HS-27A (cell line): ENCODE measurements at regions not wholly inside any gene's neighbourhood (a gene's known extent, or its start where the extent isn't known, plus 50 kb on each side); places are given as distances from the start of the nearest gene placed in this dataset.

Experiments used
- DNase-seq: peaks from one replicate; pipeline ENCODE4 v3.0.0-alpha.2; 2012; ENCODE audit warnings: low read depth, missing footprints

DNA sequence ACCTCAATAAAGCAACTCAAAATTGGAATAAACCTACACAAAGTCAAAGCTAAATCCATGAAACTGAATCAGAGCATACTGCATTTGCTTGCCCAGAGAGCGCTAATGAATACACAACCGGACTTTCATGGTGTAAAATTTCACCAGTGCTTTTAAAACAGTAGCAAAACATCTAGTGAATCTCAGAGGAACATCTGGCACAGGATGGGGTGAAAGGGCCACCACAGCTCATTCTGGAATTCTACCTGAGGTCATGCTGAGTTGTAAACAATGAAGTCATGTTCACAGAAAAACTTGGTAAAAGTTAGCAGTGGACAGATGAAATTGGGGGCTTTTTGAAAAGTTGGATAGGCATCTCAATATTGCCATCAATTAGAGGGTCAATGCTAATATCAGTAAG is 125.6 kb upstream of the STXBP5 start:
- DNase-seq = no peak

DNA sequence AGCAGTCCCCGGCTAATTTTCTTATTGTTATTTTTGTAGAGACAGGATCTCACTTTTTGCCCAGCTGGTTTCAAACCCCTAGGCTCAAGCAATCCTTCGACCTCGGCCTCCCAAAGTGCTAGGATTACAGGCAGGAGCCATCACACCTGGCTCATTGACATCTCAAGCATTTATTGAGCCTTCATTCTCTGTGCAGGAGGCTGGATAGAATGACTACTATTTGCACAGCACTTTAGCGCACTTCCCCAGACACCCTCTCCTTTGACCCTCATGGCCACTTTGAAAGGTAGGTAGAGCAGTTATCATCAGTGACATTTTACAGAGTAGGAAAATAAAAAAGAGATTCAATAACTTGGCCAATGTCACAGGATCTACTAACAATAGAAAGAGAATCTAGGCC is 124.0 kb upstream of the STXBP5 start:
- no peak for DNase-seq

DNA sequence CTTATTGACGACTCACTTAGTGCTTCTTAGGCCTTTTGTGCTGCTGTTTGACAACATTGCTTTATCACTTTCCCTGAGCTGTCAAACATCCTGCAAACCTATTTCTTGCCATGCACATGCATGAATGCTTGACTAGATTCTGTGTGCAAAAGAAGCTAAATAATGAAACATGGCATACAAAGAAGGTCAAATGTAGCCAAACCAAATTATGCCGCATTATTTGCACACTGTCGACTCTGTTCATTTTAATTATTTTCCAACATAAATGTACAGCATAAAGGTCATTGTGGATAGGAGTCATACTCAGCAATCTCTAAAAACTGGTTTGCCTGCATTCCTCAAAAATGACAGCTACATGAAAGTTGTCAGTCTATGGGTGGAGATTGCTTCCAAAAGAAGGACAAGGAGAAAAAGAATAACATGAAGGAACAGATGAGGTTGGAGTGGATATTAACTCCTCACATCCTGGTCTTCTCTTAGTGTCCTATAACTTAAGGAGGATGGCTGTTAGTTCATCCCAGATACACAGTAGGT is 123.1 kb upstream of the STXBP5 start:
- DNase-seq = no peak

DNA sequence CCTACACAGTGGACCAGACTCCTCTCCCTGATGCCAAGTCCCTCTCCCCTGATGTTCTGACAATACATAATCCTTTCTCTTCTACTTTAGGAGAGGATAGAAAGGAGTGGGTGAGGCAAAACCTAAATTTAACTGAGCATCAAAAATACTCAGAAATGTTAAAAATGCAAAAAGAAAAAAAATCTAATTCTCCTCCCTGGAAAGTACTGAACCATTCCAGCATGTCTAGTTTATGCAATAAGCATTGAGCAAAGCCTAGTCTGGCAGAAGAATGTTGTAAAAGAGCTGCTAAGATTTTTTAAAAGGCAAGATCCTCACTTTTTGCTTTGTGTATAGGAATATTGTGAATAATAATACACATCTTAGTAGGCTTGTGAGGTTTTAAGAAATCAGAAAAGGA is 116.6 kb upstream of the STXBP5 start:
- DNase-seq = no peak

DNA sequence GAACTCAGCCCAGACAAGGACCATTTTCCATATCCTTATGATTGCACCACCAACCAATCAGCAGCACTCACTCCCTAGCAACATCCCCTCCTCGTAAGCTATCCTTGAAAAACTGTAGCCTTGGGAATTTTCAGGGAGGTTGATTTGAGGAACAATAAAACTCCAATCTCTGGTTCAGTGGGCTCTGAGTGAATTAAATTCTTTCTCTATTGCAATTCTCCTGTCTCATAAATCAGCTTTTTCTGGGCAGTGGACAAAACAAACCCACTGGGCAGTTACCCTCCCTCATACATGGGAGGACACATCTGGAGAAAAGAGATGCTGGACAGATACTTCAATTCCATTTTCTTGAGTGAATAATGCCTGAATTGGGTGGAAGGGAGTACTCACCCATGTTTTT is 115.4 kb upstream of the STXBP5 start:
- DNase-seq = no peak

DNA sequence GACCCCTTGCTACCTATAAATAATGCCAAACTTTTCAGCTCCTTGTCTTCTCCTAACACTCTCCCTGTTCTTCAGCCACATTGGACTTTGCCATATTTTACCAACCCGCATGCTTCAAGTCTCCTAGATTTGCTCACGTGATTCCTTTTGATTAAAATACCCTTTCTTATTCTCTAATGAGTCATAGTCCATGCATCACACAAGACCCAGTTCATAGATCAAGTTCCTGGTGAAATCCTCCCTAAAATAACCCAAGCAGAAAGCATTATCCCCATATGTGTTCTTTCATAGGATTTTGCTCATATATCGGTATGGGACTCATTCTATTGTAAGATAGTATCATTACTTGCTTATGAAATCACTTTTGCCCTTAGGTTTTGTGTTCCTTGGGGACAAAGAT is 108.9 kb upstream of the STXBP5 start:
- DNase-seq = no peak

DNA sequence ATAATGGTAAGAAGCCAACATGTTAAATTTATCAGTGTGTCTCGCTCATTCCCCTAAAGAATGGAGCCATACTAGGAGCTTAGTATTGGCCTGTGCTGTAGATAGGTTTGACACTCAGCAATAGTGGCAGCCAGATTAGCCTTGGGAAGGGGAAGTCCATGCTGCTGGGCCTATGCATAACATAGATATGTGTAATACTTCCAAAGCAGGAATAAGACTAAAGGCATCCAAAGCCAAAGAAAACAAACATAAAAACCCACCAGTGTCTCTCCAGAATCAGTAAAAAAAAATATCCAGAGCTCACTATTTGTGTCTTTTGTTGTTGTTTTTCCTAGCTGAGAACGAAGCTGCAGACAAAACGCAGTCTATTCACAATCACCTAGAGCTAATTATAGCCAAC is 104.2 kb upstream of the STXBP5 start:
- DNase-seq = peak; percentile 38

DNA sequence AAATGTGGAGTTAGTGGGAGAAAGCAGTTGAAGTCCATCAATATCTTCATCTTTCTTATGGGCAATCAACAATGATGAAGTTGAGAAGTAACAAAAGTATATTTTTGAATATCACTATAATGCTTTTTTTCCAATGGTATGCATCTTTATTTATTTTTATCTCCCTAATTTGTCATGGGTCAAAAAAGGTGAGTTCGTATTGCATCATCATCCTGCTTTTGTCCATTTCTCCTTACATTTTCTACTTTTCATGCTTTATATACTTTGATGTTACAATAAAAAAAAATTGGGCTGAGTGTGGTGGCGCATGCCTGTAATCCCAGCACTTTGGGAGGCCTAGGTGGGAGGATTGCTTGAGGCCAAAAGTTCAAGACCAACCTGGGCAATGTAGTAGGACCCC is 101.2 kb upstream of the STXBP5 start:
- no peak for DNase-seq

DNA sequence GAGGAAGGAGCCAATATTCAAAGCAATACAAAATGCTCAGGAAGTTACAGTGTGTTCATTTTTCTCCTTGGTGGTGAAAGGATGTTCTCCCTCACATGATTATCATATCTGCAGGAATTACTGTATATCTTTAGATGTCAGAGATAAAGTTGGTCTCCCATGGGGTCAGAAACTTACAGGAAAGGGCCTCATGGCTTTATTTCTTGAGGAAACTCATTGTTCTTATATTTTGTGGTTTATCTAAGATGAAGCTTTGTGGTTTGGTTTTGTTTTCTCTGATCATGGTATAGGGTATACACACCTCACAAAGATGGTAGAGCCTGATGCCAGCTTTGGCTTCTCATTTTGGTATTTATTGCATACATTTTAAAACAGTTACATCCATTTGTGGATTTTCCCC is 100.5 kb upstream of the STXBP5 start:
- DNase-seq = no peak

DNA sequence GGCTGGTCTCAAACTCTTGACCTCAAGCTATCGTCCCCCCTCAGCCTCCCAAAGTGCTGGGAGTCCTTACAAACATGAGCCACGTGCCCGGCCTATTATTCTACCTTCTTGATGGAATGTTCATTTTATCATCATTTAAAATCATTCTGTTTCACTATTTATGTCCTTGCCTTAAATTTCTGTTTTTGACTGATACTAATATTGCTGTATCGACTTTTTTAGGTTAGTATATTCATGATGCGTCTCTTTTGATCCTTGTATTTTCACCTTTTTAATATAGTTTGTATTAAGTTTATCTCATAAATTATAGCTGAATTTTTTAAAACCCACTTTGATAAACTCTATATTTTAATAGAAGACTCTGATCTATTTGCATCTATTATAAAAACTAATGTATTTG is 98.4 kb upstream of the STXBP5 start:
- DNase-seq = no peak

DNA sequence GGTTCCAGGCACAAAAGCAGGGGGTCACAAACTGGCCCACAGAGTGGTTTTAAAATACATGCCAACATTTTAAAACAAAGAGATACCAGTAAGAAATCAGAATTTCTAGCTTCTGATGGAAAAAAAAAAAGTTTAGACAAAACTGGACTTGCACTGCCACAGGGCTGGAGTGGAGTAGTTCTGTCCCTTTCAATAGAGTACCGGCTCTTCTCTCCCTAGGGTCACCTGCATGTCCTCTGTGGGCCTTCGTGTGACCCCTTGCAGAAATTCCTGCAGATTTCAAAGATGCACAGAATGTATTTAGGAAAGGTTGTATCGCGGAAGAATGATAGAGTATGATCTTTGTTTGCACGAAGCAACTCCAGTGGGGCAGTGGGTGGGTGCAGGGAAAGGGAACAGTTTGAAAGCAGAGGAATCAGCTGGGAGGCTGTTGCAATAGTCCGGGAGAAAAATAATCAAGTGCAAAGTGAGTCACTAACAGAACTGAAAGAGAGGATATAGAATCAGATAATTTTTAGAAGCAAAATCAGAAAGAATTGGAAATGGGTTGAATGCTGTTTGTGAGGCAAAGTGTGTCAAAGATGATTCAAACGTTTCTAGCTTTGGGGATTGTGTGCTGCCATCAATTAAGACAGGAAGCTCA is 97.3 kb upstream of the STXBP5 start:
- no peak for DNase-seq

DNA sequence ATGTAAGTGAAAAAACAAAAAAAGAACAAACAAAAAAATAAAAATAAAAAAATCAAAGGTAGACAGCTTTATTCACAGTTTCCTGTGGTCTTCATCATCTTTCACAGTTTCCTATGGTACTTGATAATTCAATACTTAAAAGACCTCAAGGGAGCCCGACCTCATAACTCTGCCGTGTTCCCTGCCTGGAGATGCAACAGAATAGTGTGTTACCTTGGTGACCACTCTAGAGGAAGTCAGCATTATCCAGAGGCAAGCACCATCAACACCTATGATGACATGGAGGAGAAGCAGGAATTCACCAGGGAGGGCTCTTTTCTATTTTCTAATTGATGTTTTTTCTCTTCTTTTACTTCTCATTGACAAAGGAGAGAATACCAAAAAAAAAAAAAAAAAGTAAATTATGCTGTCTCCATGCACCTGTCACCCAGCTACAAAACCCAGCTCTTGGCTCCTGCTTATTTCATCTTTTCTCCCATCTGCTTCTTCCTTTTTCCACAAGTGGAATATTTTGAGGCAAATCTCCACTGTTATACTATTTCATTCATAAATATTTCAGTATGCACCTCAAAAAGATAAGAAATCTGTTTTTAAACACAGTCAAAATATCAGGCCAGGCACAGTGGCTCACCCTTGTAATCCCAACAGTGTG is 95.8 kb upstream of the STXBP5 start:
- DNase-seq = no peak

DNA sequence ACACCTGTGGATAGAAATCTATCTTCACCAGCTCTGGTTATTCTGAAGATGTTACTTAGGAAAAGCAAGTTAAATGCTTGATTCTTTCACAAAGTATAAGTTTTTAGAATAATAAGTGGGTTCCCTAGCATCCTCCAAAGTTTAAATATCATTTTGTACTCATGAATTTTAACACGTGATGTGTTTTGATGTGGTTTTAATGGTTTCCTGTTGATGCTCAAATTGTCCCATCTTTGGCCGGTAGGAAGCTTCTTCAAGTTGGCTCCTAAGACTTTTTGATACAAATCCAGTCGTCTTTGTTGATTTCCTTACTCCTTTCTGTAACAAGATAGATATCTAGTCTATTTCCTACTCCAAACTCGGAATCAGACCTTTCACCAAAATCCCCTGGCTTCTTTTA is 94.5 kb upstream of the STXBP5 start:
- DNase-seq = no peak

DNA sequence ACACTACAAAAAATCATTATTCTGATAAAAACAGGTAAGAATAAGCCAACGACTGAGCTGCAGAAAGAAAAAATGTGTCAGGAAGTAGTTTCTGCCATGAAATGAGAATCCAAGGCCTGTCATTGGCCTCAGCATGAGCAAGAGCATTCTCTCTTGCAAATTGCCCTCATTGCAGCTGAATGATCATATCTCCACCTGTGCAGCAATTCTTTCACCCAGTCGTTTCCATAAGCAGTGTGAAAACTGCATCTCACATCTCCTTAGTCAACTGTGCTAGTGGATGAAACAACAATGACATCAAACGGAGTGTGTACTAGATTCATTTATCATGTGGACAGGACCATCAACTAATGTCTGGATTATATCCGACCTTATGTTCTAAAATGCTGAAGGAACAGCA is 88.2 kb upstream of the STXBP5 start:
- DNase-seq = no peak

DNA sequence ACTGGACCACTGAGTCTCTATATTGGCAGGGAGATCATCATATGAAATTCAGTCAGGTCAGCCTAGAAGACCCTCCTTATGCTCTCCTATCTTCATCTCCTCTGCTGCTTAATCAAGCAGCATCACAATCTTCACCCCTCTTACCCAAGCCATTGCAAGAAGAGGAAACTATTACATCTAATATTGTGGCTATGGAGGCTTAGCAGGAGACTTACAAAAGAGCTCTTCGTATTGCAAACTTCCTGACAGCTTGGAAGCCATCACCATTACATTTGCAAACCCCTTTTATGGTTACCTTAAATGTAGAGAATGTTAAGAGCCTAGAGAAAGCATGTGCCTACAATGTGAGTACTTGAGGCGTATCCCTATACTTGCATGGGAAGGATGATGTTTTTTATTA is 87.2 kb upstream of the STXBP5 start:
- DNase-seq = no peak

DNA sequence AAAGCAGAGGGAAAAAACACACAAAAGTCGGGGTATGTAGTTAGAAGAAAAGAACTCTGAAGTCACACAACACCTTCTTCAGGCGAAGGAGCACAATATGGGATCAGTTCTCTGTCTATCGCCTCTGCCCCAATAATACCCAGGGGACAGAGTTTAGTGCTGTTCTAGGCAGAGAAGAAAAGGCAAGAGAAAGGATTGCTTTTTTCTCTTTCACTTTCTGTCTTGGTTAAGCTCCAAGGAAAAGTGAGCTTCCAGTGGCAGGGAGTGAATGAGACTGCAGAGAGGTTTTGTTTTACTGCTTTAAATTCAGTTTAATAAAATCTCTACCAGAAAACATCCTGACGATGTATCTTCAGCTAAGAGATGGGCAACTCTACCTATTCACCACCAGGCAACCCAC is 86.6 kb upstream of the STXBP5 start:
- DNase-seq = no peak

DNA sequence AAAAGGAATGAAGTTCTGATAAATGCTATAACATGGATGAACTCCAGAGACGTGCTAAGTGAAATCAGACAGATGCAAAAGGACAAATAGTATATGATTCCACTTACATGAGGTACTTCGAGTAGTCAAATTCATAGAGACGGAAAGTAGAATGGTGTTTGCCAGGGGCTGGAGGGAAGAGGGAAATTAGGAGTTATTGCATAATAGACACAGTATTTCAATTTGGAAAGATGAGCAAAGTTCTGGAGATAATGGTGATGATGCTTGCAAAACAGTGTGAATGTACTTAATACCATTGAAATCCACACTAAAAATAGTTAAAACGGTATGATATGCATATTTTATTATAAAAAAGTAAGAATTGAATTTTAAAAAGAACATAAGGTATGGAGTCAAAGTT is 84.9 kb upstream of the STXBP5 start:
- no peak for DNase-seq

DNA sequence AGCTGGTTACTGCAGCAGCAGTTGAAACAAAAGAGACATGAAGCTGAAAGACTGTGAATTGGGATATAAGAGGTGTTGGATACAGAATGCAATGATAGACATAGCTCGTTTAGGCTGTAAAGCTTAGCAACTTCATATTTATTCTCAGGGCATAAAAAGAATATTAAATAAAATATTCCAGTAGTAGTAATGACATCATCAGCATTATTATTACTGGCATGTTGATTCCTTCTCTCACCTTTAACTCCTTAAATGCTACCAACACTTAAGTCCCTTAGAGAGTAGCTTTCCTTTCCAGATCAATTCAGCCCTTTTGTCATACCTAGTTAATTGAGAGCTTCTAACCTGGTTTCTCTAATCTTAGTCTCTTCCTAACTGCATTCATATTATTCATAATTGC is 81.4 kb upstream of the STXBP5 start:
- DNase-seq = no peak

DNA sequence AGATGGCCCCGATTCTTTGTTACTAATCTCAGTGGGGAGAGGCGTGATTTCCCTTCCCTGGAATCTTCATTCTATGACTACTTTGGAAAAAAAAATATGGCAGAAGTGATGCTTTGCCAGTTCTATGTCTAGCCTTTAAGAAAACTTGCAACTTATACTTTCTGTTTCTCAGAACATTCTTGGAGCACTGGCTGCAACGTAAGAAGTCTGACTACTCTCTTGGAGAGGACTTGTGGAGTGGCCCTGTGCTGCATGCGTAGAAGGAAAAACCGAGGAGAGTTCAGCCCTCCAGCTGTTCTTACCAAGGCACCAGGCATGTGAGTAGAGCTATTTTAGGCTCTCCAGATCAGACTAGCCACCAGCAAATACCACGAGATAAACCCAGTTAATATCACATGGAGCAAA is 77.6 kb upstream of the STXBP5 start:
- no peak for DNase-seq

DNA sequence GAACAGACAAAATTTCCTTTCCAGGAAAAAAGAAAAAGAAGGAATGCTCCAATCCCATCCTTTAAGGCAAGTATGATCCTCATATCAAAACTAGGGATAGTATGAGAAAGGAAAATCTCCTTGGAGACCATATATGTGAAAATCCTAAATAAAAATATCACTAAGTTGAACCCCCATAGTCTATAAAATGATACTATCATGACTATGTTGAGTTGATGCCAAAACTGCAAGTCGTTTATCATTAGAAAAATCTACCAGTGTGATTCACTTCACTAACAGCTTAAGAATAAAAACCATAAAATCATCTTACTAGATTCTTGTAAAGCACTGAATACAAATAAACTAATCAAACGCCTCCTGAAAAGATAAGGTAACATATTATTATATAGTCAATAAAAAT is 76.6 kb upstream of the STXBP5 start:
- peak; percentile 23 for DNase-seq

DNA sequence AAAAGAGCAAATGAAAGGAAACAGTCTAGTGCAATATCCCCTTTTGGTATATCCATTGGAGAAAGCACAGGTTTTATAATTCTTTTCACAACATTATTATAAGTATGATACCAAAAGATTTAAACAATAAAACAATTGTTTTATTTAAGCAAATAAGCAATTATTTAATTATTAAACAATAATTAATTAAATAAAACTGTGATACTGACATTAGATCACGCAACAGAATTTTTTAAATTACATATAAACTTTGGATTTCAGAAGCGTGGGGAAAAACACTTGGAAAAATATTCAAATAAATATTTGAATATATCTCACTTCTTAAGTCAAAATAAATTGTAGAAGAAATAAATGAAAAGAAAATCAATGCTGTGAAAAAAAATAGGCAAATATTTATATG is 76.2 kb upstream of the STXBP5 start:
- no peak for DNase-seq

DNA sequence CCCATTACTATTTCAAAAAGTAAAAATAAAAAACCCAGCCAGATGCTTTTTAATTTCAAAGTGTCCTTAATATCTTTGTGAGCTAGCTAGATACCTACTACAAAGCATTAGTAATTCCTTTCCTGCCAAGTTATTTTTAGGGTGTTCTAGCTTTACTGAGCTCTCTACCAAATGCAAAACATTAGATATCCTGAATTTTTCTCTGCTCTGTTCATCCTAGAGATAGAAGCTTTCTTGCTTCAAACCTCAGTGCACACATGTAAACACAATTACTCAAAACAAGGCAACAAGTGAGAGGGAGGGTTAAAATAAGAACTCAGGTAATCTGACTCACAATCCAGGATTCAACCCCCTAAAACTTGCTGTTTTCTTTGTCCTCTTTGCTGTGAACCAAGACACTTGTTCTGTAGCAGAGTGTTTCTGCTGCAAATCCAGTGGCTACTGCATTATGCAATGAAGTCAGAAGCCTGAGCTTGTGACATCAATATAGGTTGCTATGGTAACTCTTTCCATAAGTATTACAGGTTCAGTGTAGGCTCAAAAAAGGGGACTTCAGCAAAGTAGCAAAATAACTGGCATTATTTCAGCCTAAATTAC is 72.6 kb upstream of the STXBP5 start:
- DNase-seq = no peak

DNA sequence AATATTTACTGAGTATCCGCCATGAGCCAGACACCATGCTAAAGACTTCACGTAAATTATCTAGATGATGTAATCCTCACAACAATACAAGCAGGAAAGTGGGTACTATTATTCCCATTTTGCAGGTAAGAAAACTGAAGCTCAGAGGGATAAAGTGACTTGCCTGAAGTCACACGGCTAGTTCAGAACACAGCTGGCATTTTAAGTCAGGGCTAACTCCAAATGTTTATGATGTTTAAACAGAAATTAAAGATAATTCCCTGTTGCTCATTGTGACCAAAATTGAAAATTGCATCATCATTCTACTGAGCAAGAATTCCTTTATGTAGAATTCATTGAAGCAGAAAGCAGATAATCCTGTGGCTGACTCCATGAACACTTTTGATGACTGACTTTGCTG is 71.3 kb upstream of the STXBP5 start:
- no peak for DNase-seq

DNA sequence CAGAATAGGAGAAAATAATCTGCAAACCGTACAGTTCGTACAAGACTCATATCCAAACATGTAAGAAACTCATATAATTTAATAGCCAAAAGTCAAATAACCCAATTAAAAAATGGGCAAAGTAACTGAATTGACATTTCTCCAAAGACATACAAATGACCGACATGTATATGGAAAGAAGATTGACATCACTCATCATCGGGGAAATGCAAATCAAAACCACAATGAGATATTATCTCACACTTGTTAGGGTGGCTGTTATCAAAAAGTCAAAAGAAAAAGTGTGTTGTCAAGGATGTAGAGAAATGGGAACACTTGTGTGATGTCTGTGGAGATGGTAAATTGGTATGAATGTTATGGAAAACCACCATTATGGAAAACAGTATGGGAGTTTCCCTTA is 70.5 kb upstream of the STXBP5 start:
- no peak for DNase-seq
